G401 (cell line): ENCODE measurements at regions not wholly inside any gene's neighbourhood (a gene's known extent, or its start where the extent isn't known, plus 50 kb on each side); places are given as distances from the start of the nearest gene placed in this dataset.
"Not testable (repeated sequence)": the region's sequence is repeated elsewhere in the genome, so short reads cannot be mapped to it uniquely, and the experiment has no call there.

Experiments
- DNase-seq: peaks from one replicate; pipeline ENCODE4 v3.0.0-alpha.2; 2015; ENCODE audit warnings: low spot score
- in situ Hi-C: cut with HindIII; loops from 2 replicates; pipeline ENCODE4 v1.10.0; 2016; ENCODE audit warnings: low sequenced_read_pairs, mixed read lengths

DNA sequence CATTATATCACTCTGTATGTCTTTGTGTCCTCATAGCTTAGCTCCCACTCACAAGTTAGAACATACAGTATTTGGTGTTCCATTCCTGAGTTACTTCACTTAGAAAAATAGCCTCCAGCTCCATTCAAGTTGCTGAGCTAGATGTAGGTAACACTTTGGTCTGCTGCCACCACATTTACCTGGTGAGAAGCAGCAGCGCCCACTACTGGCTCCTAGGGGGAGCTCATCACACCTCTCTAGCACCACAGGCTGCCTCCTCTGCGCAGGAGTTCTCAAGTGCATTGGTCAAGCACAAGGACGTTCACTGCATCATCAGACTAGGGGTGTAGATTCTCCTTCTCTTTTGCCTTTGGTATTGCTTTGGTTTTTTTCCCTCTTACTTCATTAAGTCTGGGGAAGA lies 530.9 kb upstream of the AUTS2 start:
- in situ Hi-C loops: no loop called here

DNA sequence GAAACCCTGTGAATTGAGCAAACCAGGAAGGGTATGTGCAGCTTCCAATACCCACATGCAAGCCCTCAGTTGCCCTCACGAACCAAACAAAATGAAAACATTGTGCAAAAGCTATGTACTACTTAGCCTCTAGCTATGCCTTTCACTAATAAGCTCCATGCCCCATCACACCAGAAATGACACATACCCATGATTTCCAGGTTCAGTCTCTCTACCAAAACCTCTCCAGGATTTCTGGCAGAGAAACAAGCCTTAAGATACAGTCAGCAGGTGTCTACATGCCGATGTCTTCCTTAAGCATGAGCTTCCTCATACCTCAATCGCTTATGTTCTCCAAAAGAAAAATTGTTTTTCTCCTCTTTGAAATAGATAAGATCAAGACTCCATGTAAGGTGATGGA lies 527.8 kb upstream of the AUTS2 start:
- no peak for DNase-seq
- in situ Hi-C loops: no loop called here

More for the DNA sequence above, 530.9 kb upstream of the AUTS2 start:
- DNase-seq: no peak

DNA sequence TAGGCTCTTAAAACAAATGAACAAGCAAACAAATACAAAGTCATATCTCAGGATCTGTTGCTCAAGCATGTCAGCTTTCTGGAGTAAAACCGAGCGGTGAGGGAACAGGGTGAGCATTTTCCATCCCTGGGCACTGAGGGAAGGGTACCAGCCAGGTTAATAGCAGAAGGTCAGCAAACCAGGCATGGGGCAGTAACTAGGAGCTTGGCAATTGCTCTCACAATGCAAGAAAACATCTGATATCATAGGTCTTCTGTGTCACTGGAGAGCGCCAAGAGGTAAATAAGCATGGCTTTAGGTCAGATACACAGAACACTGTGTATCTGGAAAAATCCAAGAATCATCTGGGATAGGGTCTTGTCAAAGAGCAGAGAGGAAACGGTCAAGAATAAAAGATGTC lies 521.7 kb upstream of the AUTS2 start:
- in situ Hi-C loops: no loop called here
- DNase-seq: no peak

DNA sequence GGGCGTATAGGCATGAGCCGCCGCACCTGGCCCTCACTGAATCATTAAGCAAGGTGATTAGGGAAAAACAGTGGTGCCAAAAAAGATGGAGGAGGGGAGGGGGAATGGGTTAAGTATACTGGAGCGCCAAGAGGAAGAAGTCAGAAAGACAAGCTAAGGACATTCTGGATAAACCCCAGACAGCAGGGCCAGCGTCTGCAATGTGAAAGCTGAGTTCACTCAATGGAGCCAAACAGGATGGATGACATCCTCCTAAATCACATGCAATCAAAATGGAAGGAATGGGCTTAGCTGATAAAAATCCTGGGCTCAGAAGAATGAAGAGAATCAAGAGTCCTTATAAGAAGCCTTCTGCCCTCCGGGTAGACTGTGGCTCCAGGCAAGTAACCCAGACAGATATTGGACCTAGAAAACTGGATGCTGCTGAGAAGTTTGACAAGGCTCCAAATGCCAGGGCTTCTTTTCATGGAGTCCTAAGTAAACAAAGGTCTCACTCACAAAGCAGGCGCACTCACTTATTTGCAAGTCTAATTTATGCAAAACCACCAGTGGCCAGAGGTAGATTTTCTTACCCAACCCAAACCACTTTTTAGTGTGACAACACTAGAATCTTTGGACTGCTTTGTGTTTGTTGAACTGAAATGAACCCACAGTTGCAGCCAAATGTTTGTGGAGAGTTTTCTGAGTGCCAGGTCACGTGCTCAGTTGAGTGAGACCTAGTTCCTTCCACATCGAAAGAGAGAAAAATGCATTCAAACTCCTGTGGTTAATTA lies 519.1 kb upstream of the AUTS2 start:
- DNase-seq: peak; percentile 53
- in situ Hi-C loops: no loop called here

DNA sequence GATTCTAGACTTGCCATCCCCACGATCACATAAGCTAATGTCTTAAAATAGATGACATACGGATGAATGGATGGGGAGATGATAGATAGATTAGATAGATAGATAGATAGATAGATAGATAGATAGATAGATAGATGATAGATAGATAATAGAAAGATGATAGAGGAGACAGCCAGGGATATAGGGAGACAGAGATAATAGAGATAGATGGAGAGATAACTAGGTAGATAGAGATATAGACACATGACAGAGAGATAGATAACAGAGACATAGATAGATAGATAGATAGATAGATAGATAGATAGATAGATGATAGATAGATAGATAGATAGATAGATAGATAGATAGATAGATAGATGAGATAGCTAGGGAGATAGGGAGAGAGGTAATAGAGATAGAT lies 511.0 kb upstream of the AUTS2 start:
- DNase-seq, in situ Hi-C loops: not testable (repeated sequence)

DNA sequence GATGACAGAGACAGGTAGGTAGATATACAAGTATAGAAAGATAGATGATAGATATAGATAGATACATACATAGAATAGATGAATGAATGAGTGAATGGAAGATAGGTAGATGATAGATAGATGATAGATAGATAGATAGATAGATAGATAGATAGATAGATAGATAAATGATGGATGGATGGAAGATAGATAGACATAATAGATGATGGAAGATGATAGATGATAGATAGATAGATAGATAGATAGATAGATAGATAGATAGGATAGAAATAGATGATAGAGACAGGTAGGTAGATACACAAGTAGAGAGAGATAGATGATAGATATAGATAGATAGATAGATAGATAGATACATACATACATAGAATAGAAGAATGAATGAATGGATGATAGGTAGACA lies 510.1 kb upstream of the AUTS2 start:
- no peak for DNase-seq
- in situ Hi-C loops: no loop called here

DNA sequence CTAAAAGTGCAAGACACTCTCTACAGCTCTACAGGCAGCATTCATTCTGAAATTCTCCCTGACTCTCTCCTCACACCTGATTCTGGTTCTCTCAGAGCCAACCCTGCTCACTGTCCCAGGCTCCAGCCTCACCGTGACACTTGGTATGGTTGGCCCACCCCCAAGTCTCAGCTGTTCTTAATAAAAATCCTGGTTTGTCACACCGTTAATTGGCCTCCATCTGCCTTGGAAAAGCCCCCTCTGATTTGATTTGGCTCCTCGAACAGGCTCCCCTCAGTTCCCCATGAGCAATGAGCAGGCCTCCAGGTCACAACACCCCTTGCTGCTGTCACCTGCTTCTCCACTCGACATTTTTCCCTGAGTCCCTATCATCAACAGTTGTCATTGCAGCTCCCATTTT lies 507.3 kb upstream of the AUTS2 start:
- DNase-seq: no peak
- in situ Hi-C loops: no loop called here

DNA sequence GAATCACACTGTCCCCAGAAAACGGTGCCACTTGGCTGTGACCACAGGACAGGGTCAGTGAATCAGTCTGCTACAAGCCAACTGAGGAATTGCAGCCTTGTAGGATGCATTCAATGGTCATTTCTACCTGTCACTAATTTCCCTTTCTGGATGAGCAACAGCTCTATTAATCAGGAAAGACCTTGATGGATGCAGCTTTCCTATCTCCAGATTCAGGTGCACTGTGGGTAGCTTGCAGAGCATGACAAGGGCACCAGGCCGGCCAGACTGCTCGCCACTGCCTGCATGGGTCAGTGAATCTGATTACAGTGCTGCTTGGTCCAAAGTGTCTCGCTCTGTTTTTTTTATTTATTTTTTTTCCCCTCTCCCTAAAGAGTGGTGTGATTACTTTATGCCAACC lies 506.8 kb upstream of the AUTS2 start:
- no peak for DNase-seq
- in situ Hi-C loops: no loop called here

DNA sequence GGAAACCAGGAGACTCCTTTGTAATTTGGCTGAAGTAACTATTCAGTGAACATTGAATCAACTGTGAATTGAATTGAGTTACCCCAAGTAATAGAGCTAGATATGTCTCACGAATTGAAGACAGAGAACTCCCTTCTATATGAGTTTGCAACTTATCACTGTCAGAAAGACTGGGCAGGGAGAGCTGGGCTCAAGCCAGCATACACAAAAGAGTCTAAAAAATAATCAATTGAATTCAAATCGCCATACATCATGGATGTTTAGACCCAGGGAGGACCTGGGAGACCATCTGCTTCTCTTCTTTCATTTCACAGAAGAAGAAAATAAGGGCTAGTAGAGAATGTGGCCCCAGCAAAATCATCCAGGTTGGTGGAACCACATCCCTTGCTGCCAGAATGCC lies 503.1 kb upstream of the AUTS2 start:
- no peak for DNase-seq
- in situ Hi-C loops: no loop called here

DNA sequence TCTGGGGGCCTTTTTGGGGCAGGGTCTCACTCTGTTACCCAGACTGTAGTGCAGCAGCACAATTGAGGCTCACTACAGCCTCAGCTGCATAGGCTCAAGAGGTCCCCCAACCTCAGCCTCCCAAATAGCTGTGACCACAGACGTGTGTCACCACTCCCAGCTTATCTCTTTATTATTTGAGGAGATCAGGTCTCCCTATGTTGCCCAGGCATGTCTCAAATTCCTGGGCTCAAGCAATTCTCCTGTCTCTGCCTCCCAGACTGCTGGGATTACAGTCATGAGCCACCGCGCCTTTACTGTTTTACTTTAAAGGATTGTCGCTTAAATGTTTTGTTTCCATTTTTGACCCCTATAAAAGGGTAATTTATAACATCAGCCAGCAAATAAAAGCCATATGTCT lies 502.6 kb upstream of the AUTS2 start:
- in situ Hi-C loops: no loop called here
- no peak for DNase-seq

DNA sequence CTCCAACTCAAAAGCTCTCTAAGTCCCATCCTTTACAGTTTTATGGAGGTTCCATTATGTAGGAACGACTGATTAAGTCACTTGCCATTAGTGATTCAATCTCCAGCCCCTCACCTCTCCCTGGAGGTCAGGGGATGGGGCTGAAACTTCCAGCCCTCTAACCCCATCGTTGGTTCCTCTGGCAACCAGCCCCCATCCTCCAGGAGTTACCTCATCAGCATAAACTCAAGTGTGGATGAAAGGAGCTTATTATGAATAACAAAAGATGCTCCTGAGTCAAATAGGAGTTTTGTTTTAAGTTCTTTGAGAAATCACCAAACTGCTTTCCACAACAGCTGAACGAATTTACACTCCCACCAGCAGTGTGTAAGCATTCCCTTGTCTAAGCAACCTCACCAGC lies 494.3 kb upstream of the AUTS2 start:
- in situ Hi-C loops: no loop called here

DNA sequence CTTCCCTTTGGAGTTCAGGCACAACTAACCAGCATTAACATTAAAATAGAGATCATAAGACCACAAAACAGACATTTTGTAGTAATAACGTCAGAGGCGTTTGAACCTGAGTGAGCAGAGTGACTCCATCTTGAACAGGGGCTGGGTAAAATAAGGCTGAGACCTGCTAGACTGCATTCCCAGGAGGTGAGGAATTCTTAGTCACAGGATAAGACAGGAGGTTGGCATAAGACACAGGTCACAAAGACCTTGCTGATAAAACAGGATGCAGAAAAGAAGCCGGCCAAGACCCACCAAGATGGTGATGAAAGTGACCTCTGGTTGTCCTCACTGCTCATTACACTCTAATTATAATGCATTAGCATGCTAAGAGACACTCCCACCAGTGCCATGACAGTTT lies 493.2 kb upstream of the AUTS2 start:
- DNase-seq: no peak
- in situ Hi-C loops: no loop called here

More for the DNA sequence above, 494.3 kb upstream of the AUTS2 start:
- DNase-seq: no peak

DNA sequence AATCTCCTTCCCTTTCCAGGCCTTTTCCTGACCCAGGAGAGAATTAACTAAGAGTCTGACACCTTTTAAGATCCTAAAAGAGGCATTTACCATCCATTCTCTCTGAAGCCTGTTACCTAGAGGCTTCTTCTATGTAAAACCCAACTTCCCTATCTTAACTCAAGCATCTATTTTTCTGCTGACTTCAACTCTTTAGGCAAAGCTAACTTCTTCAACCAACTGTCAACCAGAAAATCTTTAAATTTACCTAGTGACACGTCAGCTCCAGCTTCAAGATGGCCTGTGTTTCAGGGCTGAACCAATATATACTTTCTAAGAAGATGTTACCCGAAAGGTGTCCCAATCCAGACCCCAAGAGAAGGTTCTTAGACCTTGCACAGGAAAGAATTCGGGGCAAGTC lies 492.3 kb upstream of the AUTS2 start:
- no peak for DNase-seq
- in situ Hi-C loops: no loop called here

DNA sequence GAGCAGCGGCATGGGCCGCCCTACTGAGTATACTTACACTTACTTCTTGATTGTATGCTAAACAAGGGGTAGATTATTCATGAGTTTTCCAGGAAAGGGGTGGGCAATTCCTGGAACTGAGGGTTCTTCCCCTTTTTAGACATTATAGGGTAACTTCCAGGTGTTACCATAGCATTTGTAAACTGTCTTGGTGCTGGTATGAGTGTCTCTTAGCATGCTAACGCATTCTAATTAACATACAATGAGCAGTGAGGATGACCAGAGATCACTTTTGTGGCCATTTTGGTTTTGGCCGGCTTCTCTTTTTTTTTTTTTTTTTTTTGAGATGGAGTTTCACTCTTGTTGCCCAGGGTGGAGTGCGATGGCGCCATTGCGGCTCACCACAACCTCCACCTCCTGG lies 491.8 kb upstream of the AUTS2 start:
- in situ Hi-C loops, DNase-seq: not testable (repeated sequence)

DNA sequence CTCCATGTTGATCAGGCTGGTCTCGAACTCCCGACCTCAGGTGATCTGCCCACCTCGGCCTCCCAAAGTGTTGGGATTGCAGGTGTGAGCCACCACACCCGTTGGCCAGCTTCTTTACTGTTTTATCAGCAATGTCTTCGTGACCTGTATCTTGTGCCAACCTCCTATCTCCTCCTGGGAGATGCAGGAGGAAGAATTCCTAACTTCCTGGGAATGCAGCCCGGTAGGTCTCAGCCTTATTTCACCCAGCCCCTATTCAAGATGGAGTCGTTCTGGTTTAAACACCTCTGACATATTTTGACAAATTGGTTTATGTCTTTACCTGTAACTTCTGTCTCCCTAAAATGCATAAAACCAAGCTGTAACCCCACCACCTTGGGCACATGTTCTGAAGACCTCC lies 491.3 kb upstream of the AUTS2 start:
- DNase-seq, in situ Hi-C loops: not testable (repeated sequence)

DNA sequence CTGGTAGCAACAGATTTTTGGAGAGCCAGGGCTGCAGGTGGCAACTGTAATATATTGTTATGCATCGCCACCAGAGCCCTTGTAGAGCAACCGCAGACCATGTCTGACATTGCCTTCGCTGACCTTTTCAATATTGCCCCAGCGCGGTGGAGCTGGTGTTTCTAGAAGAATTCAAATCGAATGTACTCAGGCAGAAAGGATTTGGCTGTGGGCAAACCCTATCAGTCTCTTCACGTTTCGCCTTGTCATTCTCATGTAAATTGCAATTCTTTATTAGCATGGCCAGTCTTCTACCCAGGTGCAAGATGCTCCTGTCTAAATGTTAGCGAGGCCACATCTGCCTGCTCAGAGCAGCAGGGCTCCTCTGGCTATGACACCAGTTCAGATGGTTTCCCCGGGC lies 490.2 kb upstream of the AUTS2 start:
- no peak for DNase-seq

DNA sequence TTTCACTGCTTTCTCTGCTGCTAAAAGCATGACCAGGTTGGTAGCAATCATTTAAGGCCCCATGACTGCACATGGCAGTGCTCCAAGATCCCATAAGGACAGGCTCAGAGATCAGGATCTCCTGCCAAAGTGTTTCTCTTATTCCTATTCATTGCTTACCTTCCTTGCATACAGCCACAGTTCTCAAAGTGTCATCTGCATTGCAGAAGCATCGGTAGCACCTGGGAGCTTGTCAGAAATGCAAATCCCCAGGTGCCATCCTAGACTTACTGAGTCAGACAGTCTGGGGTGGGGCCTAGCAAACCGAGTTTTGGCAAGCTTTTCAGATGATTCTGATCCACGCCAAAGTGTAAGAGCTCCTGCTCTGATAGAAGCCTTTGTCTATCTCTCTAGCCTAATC lies 489.0 kb upstream of the AUTS2 start:
- peak; percentile 89 for DNase-seq
- in situ Hi-C loops: no loop called here

More for the DNA sequence above, 490.2 kb upstream of the AUTS2 start:
- in situ Hi-C loops: no loop called here

DNA sequence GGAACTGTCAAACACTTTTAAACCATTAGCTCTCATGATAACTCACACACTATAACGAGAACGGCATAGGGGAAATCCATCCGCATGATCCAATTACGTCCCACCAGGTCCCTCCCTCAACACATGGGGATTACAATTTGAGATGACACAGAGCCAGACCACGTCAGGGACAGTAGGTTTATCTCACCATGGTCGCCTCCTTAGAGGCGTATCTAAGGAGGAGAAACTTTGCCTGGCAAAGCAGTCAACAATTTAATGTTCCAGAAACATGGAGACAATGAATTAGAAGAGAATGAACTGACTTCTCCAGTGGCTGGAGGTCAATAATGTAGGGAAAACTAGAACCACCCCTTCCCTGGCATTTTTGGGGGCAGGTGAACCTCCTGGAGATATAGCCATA lies 488.4 kb upstream of the AUTS2 start:
- in situ Hi-C loops: no loop called here
- no peak for DNase-seq

DNA sequence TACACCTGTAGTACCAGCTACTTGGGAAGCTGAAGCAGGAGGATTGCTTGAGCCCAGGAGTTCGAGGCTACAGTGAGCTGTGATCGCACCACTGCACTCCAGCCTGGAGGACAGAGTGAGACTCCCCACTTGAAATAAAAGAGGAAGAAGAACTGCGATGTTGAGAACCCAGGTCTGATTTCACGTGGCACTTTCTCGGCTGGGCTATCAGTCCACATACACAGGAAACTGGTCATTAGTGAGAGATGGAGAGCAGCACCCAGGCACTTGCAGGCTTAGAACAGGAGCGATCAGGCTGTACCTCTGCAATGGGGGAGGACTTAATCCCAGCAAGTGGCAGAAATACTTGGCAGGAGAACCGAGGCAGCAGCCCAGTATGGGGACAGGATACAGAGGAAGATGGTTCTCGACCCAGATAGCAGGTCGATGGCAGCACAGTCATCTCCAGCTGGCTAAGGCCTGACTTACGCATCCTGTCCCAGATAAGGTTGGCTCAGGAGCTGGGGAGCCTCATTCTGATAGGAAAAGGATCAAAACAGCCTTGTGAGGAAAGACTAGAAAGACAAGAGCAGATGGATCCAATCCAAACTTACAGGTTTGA lies 487.7 kb upstream of the AUTS2 start:
- in situ Hi-C loops: no loop called here
- peak; percentile 95 for DNase-seq

DNA sequence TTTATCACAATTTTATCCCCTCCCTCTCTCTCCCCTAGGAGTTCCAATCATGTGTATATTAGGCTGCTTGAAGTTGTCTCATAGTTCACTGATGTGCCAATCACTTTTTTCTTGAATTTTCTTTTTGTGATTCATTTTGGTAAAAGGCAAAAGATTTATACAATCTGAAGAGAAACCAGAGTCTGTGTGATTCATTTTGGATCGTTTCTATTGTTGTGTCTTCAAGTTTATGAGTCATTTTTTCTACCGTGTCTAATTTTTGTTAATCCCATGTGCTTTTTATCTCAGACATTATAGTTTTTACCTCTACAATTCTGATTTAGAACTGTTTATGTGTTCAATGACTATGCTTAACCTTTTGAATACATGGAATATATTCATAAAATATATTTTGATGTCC lies 483.9 kb upstream of the AUTS2 start:
- DNase-seq: no peak
- in situ Hi-C loops: no loop called here

DNA sequence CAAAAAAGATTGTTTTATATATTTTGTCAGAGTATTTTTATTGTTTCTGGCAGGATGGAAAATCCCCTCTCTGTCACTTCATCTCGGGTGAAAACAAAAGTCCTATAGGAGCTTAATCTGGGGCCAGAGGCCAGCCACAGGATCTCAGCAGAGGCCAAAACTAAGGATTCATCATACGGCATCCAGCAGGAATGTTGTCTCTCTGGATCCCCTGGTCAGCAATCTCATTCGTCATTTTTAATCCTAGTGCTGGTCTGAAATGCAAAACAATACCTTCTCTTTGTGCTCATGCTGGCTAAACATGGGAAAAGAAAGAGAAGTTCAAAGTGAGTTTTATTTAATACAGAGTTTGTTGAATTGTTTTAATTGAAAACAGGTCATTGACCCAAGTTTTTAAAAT lies 482.5 kb upstream of the AUTS2 start:
- in situ Hi-C loops: no loop called here
- DNase-seq: no peak
